Liver (tissue), 7 donors: ENCODE measurements at regions not wholly inside any gene's neighbourhood (a gene's known extent, or its start where the extent isn't known, plus 50 kb on each side); places are given as distances from the start of the nearest gene placed in this dataset.

Experiments used
- DNase-seq: peaks from one replicate; pipeline ENCODE4 v3.0.0-alpha.2; 2017; ENCODE audit warnings: low spot score
- H3K27ac ChIP-seq, 2 donors: one replicate each; pipeline ENCODE4 v1.7.0; 2013; ENCODE audit warnings: inconsistent platforms in 2 of 2, low read length in 2 of 2, control low read depth in 1 of 2, low read depth in 1 of 2, mild to moderate bottlenecking in 1 of 2
- H3K27me3 ChIP-seq, 4 donors: one replicate each; pipeline versions ENCODE4 v1.6.1 to v1.7.0; 2013; ENCODE audit warnings: low read length in 3 of 4, inconsistent platforms in 1 of 4, mild to moderate bottlenecking in 1 of 4, moderate library complexity in 1 of 4; ENCODE audit not compliant: control insufficient read depth in 4 of 4, insufficient read depth in 4 of 4
- H3K36me3 ChIP-seq, 4 donors: one replicate each; pipeline versions ENCODE4 v1.6.1 to v1.7.0; 2013; ENCODE audit warnings: low read length in 3 of 4, mild to moderate bottlenecking in 3 of 4, low read depth in 1 of 4, moderate library complexity in 1 of 4; ENCODE audit not compliant: control insufficient read depth in 4 of 4, insufficient read depth in 3 of 4
- H3K4me1 ChIP-seq, 4 donors: one replicate each; pipeline versions ENCODE4 v1.6.1 to v1.7.0; 2013; ENCODE audit warnings: low read length in 3 of 4, mild to moderate bottlenecking in 3 of 4, moderate library complexity in 1 of 4; ENCODE audit not compliant: control insufficient read depth in 4 of 4, insufficient read depth in 4 of 4
- H3K4me3 ChIP-seq, 3 donors: one replicate each; pipeline versions ENCODE4 v1.6.1 to v1.7.0; 2013; ENCODE audit warnings: low read length in 3 of 3, control low read depth in 1 of 3, low read depth in 1 of 3, mild to moderate bottlenecking in 1 of 3
- H3K9ac ChIP-seq, 2 donors: one replicate each; pipeline ENCODE4 v1.7.0; 2013; ENCODE audit warnings: low read length in 2 of 2, mild to moderate bottlenecking in 2 of 2, moderate library complexity in 2 of 2, control low read depth in 1 of 2, low read depth in 1 of 2
- H3K9me3 ChIP-seq, 4 donors: one replicate each; pipeline versions ENCODE4 v1.6.1 to v1.7.0; 2013; ENCODE audit warnings: low read length in 3 of 4; ENCODE audit not compliant: control insufficient read depth in 4 of 4
- ATF3 ChIP-seq: IDR thresholded peaks from 2 replicates; pipeline ENCODE4 v1.6.1; 2016; ENCODE audit warnings: antibody characterized with exemption
- EGR1 ChIP-seq, 2 donors: IDR thresholded peaks; 2 replicates each; pipeline ENCODE4 v1.6.1; 2016 to 2018; ENCODE audit warnings: antibody characterized with exemption in 2 of 2, low read depth in 2 of 2
- FOXA1 ChIP-seq: IDR thresholded peaks from 2 replicates; pipeline ENCODE4 v1.6.1; 2016; ENCODE audit warnings: antibody characterized with exemption
- FOXA2 ChIP-seq: IDR thresholded peaks from 2 replicates; pipeline ENCODE4 v1.6.1; 2016; ENCODE audit warnings: antibody characterized with exemption
- GABPA ChIP-seq, 2 donors: IDR thresholded peaks in 1 of 2; conservative IDR thresholded peaks in 1 of 2; 2 replicates each; pipeline ENCODE4 v1.6.1; 2016; ENCODE audit warnings: antibody characterized with exemption in 2 of 2, mild to moderate bottlenecking in 1 of 2, moderate library complexity in 1 of 2
- JUND ChIP-seq, 2 donors: IDR thresholded peaks; 2 replicates each; pipeline ENCODE4 v1.6.1; 2016; ENCODE audit warnings: antibody characterized with exemption in 2 of 2
- NR2F2 ChIP-seq: IDR thresholded peaks from 2 replicates; pipeline ENCODE4 v1.6.1; 2016; ENCODE audit warnings: antibody characterized with exemption
- RAD21 ChIP-seq, 2 donors: IDR thresholded peaks; 2 replicates each; pipeline ENCODE4 v1.6.1; 2016; ENCODE audit warnings: antibody characterized with exemption in 2 of 2, mild to moderate bottlenecking in 2 of 2
- RXRA ChIP-seq, 2 donors: IDR thresholded peaks; 2 replicates each; pipeline ENCODE4 v1.6.1; 2017 to 2018; ENCODE audit warnings: antibody characterized with exemption in 2 of 2, mild to moderate bottlenecking in 1 of 2
- SP1 ChIP-seq: IDR thresholded peaks from 2 replicates; pipeline ENCODE4 v1.6.1; 2018; ENCODE audit warnings: antibody characterized with exemption, mild to moderate bottlenecking
- TAF1 ChIP-seq: conservative IDR thresholded peaks from 2 replicates; pipeline ENCODE4 v1.6.1; 2016; ENCODE audit warnings: antibody characterized with exemption, mild to moderate bottlenecking
- YY1 ChIP-seq: IDR thresholded peaks from 2 replicates; pipeline ENCODE4 v1.6.1; 2016; ENCODE audit warnings: antibody characterized with exemption, mild to moderate bottlenecking
- WGBS: extraction: QIAGEN DNeasy Blood & Tissue Kit; methylation state at CpG from one replicate; pipeline ENCODE4 v1.1.7; 2013; 5-methylcytosine and 5-hydroxymethylcytosine counted together
- TF ChIP-seq, protein P1 (sequence below): IDR thresholded peaks from 2 replicates; pipeline ENCODE4 v1.6.1; 2016; ENCODE audit warnings: antibody characterized with exemption
- donor health status: healthy.
- donor health status: healthy.
- donor health status: healthy.
- donor health status: healthy.

DNA sequence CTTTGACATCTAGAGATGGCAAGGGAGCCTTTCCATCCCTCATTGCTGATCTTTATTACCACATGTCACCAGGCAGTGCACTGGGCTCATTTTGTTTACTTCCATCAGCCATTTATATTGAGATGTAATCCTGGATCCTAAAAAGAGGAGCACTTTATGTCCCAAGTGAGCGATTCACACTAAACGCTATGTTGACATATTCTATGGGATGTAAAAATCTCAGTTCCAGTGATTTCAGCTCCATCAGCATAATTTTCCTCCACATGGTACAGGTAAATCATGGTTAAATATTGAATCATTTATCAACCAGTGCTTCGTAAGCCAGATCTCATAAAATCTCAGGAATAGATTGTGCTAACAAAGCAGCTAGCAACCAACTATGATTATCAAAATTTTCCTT, 634.8 kb upstream of the PLXNA2 start:
- no peak overlapping the region for H3K4me3 ChIP-seq
- peaks cover 0 to 2% (median 0%) of the 10 kb centered on the region in 4 donors for H3K9me3 ChIP-seq
- no peak overlapping the region for H3K27ac ChIP-seq
- H3K4me1 ChIP-seq = no peaks in the 10 kb centered on the region
- no peaks in the 10 kb centered on the region for H3K27me3 ChIP-seq
- 91% methylated on average over 3 of the region's 3 CpGs for WGBS
- no peak overlapping the region for H3K9ac ChIP-seq
- DNase-seq = no peak
- TF ChIP-seq JUND (IDR thresholded peaks at IDR 0.05) = no peak
- TF ChIP-seq, protein P1, sequence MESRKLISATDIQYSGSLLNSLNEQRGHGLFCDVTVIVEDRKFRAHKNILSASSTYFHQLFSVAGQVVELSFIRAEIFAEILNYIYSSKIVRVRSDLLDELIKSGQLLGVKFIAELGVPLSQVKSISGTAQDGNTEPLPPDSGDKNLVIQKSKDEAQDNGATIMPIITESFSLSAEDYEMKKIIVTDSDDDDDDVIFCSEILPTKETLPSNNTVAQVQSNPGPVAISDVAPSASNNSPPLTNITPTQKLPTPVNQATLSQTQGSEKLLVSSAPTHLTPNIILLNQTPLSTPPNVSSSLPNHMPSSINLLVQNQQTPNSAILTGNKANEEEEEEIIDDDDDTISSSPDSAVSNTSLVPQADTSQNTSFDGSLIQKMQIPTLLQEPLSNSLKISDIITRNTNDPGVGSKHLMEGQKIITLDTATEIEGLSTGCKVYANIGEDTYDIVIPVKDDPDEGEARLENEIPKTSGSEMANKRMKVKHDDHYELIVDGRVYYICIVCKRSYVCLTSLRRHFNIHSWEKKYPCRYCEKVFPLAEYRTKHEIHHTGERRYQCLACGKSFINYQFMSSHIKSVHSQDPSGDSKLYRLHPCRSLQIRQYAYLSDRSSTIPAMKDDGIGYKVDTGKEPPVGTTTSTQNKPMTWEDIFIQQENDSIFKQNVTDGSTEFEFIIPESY = no peak
- no peaks in the 10 kb centered on the region for H3K36me3 ChIP-seq

- no peaks in the 10 kb centered on the region for H3K36me3 ChIP-seq
- no peaks in the 10 kb centered on the region for H3K4me1 ChIP-seq
- H3K9me3 ChIP-seq = no peaks in the 10 kb centered on the region
- no peak overlapping the region for H3K4me3 ChIP-seq
- no peaks in the 10 kb centered on the region for H3K27me3 ChIP-seq
- no peak overlapping the region for H3K9ac ChIP-seq
- no peak overlapping the region for H3K27ac ChIP-seq
- TF ChIP-seq NR2F2 (no peak), SP1 (no peak), FOXA2 (no peak), FOXA1 (no peak), JUND (IDR thresholded peaks at IDR 0.05) (no peak)
- 77% methylated on average over 2 of the region's 2 CpGs for WGBS
- no peak for DNase-seq
Measured at GRCh38 chr1:208880433-208881100, 636.4 kb upstream of the PLXNA2 start.

DNA sequence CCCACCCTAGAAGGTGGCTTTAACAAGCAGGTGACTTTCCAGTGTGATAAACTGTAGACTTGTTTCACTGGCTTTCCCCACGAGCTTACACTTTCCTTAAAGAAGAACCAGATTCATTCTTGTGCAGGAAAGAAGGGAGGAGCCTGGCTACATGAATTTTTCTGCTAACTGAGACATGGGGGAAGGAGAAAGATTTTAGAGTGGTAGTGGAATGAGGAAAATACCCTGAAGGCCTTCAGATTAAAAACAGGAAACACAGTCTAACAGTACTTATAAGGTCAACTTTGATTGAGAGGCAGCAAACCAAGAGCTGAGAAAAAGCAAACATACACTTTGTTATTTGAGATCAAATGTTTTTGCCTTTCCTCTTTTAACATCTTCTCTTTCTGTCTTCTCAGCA, 640.9 kb upstream of the PLXNA2 start:
- DNase-seq = no peak
- H3K9me3 ChIP-seq = no peaks in the 10 kb centered on the region

More for the DNA sequence above, 640.9 kb upstream of the PLXNA2 start:
- Histone ChIP-seq H3K9ac (no peak overlapping the region), H3K4me1 (no peaks in the 10 kb centered on the region), H3K27ac (no peak overlapping the region), H3K27me3 (no peaks in the 10 kb centered on the region), H3K4me3 (no peak overlapping the region), H3K36me3 (no peaks in the 10 kb centered on the region)
- TF ChIP-seq NR2F2 (no peak), FOXA2 (no peak), GABPA (IDR thresholded peaks at IDR 0.05 in 1 of 2, conservative IDR thresholded peaks at IDR 0.05 in 1 of 2) (no peak), RAD21 (IDR thresholded peaks at IDR 0.05) (no peak), TAF1 (no peak), RXRA (IDR thresholded peaks at IDR 0.05) (no peak), YY1 (no peak), SP1 (no peak), EGR1 (IDR thresholded peaks at IDR 0.05; ENCODE audit: low read depth in 2 of 2) (no peak), ATF3 (no peak)
- TF ChIP-seq, protein P1 = no peak
- 65% methylated on average over 1 of the region's 1 CpG for WGBS
